ENCODE measurements at regions not wholly inside any gene's neighbourhood (a gene's known extent, or its start where the extent isn't known, plus 50 kb on each side); places are given as distances from the start of the nearest gene placed in this dataset.

- intact Hi-C loops (cut with DNase I; ENCODE audit: low total_unique reads), result no loop called here
- H3K4me3 ChIP-seq (ENCODE audit: low read depth, poor library complexity, severe bottlenecking), result no peak overlapping the region
- 86 to 90% methylated on average over 6 of the region's 6 CpGs for WGBS, 2 donors
- TF ChIP-seq POLR2A (IDR thresholded peaks at IDR 0.05) (no peak), CTCF (IDR thresholded peaks at IDR 0.05) (no peak)
- no peak for DNase-seq (ENCODE audit: low spot score in 2 of 2)
Observed at GRCh38 chr10:81177651-81178244, 640.0 kb downstream of the SH2D4B start.

GRCh38 chr10:81179324-81179723 lies 641.6 kb downstream of the SH2D4B start:
- TF ChIP-seq CTCF (IDR thresholded peaks at IDR 0.05) (no peak), POLR2A (IDR thresholded peaks at IDR 0.05) (no peak)
- H3K4me3 ChIP-seq (ENCODE audit: low read depth, poor library complexity, severe bottlenecking), result no peak overlapping the region
- intact Hi-C loops (cut with DNase I; ENCODE audit: low total_unique reads), result no loop called here
- 62 to 75% methylated on average over 3 of the region's 3 CpGs for WGBS, 2 donors
- DNase-seq (ENCODE audit: low spot score in 2 of 2), result no peak

GRCh38 chr10:81179805-81180452 lies 642.2 kb downstream of the SH2D4B start:
- 51 to 65% methylated on average over 6 of the region's 6 CpGs for WGBS, 2 donors
- no peak overlapping the region for H3K4me3 ChIP-seq (ENCODE audit: low read depth, poor library complexity, severe bottlenecking)
- intact Hi-C loops (cut with DNase I; ENCODE audit: low total_unique reads), result no loop called here
- TF ChIP-seq POLR2A (IDR thresholded peaks at IDR 0.05) (no peak), CTCF (IDR thresholded peaks at IDR 0.05) (no peak)
- no peak for DNase-seq (ENCODE audit: low spot score in 2 of 2)

- intact Hi-C loops (cut with DNase I; ENCODE audit: low total_unique reads), result no loop called here
- TF ChIP-seq CTCF (IDR thresholded peaks at IDR 0.05), result no peak
- no peak overlapping the region for H3K4me3 ChIP-seq (ENCODE audit: low read depth, poor library complexity, severe bottlenecking)
- no peak for DNase-seq (ENCODE audit: low spot score in 2 of 2)
- WGBS, 2 donors, result 91 to 94% methylated on average over 13 of the region's 13 CpGs
Observed at GRCh38 chr10:81182296-81182695, 644.6 kb downstream of the SH2D4B start.

- no peak for DNase-seq (ENCODE audit: low spot score in 2 of 2)
- WGBS, 2 donors, result 51 to 62% methylated on average over 6 of the region's 6 CpGs
- intact Hi-C loops (cut with DNase I; ENCODE audit: low total_unique reads), result no loop called here
- TF ChIP-seq POLR2A (IDR thresholded peaks at IDR 0.05) (no peak), CTCF (IDR thresholded peaks at IDR 0.05) (no peak)
- no peak overlapping the region for H3K4me3 ChIP-seq (ENCODE audit: low read depth, poor library complexity, severe bottlenecking)
Observed at GRCh38 chr10:81192221-81192788, 654.6 kb downstream of the SH2D4B start.

Measured in lower leg skin (tissue), 4 donors.